OCI-LY3 (cell line): ENCODE measurements at regions not wholly inside any gene's neighbourhood (a gene's known extent, or its start where the extent isn't known, plus 50 kb on each side); places are given as distances from the start of the nearest gene placed in this dataset.

Experiments used
- H2AFZ ChIP-seq: fragments of 200-600, 300-600 bp; shearing (Covaris generic); 2 replicates; pipeline ENCODE4 v1.6.0; 2014; ENCODE audit warnings: antibody characterized with exemption, low read depth, low read length
- H3K27ac ChIP-seq: fragments of 200-600, 300-600 bp; sonication (generic); 2 replicates; pipeline ENCODE4 v1.5.1; 2014; ENCODE audit warnings: mild to moderate bottlenecking, low read length, moderate library complexity, mixed read lengths
- H3K27me3 ChIP-seq: fragments of 200-600, 300-600 bp; sonication (generic); 2 replicates; pipeline ENCODE4 v1.6.1; 2014; ENCODE audit warnings: low read depth, low read length, mixed read lengths
- H3K36me3 ChIP-seq: fragments of 200-600, 300-600 bp; sonication (generic); replicated peaks from 2 replicates; pipeline ENCODE3; 2014; ENCODE audit warnings: low read depth, low read length, mixed read lengths
- H3K4me1 ChIP-seq: fragments of 300-600, 200-600 bp; sonication (generic); 2 replicates; pipeline ENCODE4 v1.6.1; 2014; ENCODE audit warnings: low read length, mixed read lengths
- H3K4me2 ChIP-seq: fragments of 200-600, 300-600 bp; sonication (generic); 2 replicates; pipeline ENCODE4 v1.6.1; 2014; ENCODE audit warnings: low read length, mixed read lengths
- H3K4me3 ChIP-seq: fragments of 300-600, 200-600 bp; sonication (generic); 2 replicates; pipeline ENCODE4 v1.5.1; 2014; ENCODE audit warnings: antibody characterized with exemption, mild to moderate bottlenecking, low read length, moderate library complexity
- H3K79me2 ChIP-seq: fragments of 300-600, 200-600 bp; shearing (Covaris generic); 2 replicates; pipeline ENCODE4 v1.6.1; 2014; ENCODE audit warnings: mild to moderate bottlenecking, low read length, mixed read lengths
- H3K9ac ChIP-seq: fragments of 300-600, 200-600 bp; shearing (Covaris generic); 2 replicates; pipeline ENCODE4 v1.6.0; 2014; ENCODE audit warnings: mild to moderate bottlenecking, low read length, moderate library complexity
- H3K9me3 ChIP-seq: fragments of 200-600, 300-600 bp; shearing (Covaris generic); 2 replicates; pipeline ENCODE4 v1.6.1; 2014; ENCODE audit warnings: low read length, mixed read lengths; ENCODE audit not compliant: insufficient read depth
- H4K20me1 ChIP-seq: fragments of 200-600, 300-600 bp; sonication (generic); 2 replicates; pipeline ENCODE4 v1.6.1; 2016; ENCODE audit warnings: low read length, mixed read lengths; ENCODE audit not compliant: insufficient read depth
- CTCF ChIP-seq: fragments of 200-600, 300-600 bp; sonication (generic); IDR thresholded peaks from 2 replicates; pipeline ENCODE4 v1.5.1; 2014; ENCODE audit warnings: antibody characterized with exemption, low read length, low read depth
- EZH2phosphoT487 ChIP-seq: fragments of 200-600 bp; shearing (Covaris generic); IDR thresholded peaks from 2 replicates; pipeline ENCODE4 v1.6.1; 2018; ENCODE audit warnings: antibody characterized with exemption, mixed run types, low read depth

- no peak overlapping the region for H3K27ac ChIP-seq
- H4K20me1 ChIP-seq = no peaks in the 10 kb centered on the region
- H3K9me3 ChIP-seq = no peaks in the 10 kb centered on the region
- H3K79me2 ChIP-seq = no peaks in the 10 kb centered on the region
- H2AFZ ChIP-seq = no peak overlapping the region
- no peaks in the 10 kb centered on the region for H3K36me3 ChIP-seq
- no peak overlapping the region for H3K4me3 ChIP-seq
- H3K4me2 ChIP-seq = no peak overlapping the region
- no peaks in the 10 kb centered on the region for H3K4me1 ChIP-seq
- no peak overlapping the region for H3K9ac ChIP-seq
- H3K27me3 ChIP-seq = no peaks in the 10 kb centered on the region
- TF ChIP-seq CTCF (no peak), EZH2phosphoT487 (no peak)
Measured at GRCh38 chr10:29169021-29169420, 119.8 kb upstream of the LYZL1 start.

- Histone ChIP-seq H4K20me1 (no peaks in the 10 kb centered on the region), H3K4me2 (no peak overlapping the region), H3K27ac (no peak overlapping the region), H3K9me3 (no peaks in the 10 kb centered on the region), H3K79me2 (no peaks in the 10 kb centered on the region), H3K36me3 (no peaks in the 10 kb centered on the region), H3K4me3 (no peak overlapping the region), H3K4me1 (no peaks in the 10 kb centered on the region), H3K27me3 (no peaks in the 10 kb centered on the region), H2AFZ (no peak overlapping the region), H3K9ac (no peak overlapping the region)
- TF ChIP-seq CTCF (no peak), EZH2phosphoT487 (no peak)
Measured at GRCh38 chr10:29171717-29172116, 117.2 kb upstream of the LYZL1 start.

GRCh38 chr10:29174389-29174788 lies 114.5 kb upstream of the LYZL1 start:
- H3K4me2 ChIP-seq = no peak overlapping the region
- H3K9ac ChIP-seq = no peak overlapping the region
- no peaks in the 10 kb centered on the region for H3K79me2 ChIP-seq
- no peak overlapping the region for H3K4me3 ChIP-seq
- TF ChIP-seq EZH2phosphoT487 (no peak), CTCF (no peak)
- H3K9me3 ChIP-seq = no peaks in the 10 kb centered on the region
- no peak overlapping the region for H2AFZ ChIP-seq
- no peaks in the 10 kb centered on the region for H3K4me1 ChIP-seq
- H3K36me3 ChIP-seq = no peaks in the 10 kb centered on the region
- H3K27ac ChIP-seq = no peak overlapping the region
- peaks cover 14% of the 10 kb centered on the region for H3K27me3 ChIP-seq
- H4K20me1 ChIP-seq = no peaks in the 10 kb centered on the region

GRCh38 chr10:29176845-29177832 lies 111.7 kb upstream of the LYZL1 start:
- H3K79me2 ChIP-seq = no peaks in the 10 kb centered on the region
- H3K9me3 ChIP-seq = no peaks in the 10 kb centered on the region
- no peak overlapping the region for H3K9ac ChIP-seq
- no peaks in the 10 kb centered on the region for H4K20me1 ChIP-seq
- no peak overlapping the region for H2AFZ ChIP-seq
- no peak overlapping the region for H3K4me3 ChIP-seq
- H3K27ac ChIP-seq = no peak overlapping the region
- H3K4me1 ChIP-seq = no peaks in the 10 kb centered on the region
- H3K27me3 ChIP-seq = peaks cover 20% of the 10 kb centered on the region
- no peaks in the 10 kb centered on the region for H3K36me3 ChIP-seq
- TF ChIP-seq EZH2phosphoT487 (no peak), CTCF (no peak)
- no peak overlapping the region for H3K4me2 ChIP-seq
